ENCODE measurements at regions not wholly inside any gene's neighbourhood (a gene's known extent, or its start where the extent isn't known, plus 50 kb on each side); places are given as distances from the start of the nearest gene placed in this dataset.

DNA sequence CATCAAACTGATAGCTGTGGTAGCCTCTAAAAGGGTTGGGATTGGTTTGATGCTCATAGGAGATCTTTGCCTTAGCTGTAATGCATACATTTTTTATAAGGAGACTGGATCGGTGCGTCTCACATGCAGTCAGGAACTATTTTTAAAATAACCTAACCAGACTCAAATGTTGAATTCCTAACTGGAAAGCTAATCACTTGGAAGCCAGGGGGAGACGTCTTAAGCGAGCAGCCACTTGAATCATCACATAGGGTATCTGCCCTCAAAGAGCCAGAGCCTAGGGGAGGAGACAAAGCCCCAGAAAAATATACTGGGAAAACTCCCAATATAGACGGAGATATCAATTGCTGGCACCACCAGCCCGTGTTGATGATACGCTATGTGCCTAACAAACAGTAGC is 61.7 kb upstream of the PUM1 start:
- peak; percentile 27 to 61 (median 35) for DNase-seq

DNA sequence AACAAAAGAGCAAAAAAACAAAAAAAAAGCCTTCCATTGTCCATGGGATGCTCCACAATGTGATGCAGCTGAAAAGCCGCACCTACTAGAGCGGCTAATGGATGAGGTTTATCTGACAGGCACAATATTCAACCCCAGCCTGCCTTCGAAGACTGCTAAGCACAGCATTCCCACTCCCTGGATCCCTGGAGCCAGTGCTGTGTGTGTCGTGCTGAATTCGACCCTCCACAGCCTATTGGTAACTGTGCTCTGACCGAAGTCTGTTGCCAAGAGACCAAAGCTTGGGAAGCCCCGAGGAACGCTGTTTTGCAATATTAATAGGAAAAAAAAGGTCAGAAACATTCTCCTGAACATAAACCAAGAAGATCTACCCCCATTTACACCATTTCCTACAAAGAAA is 57.2 kb upstream of the PUM1 start:
- DNase-seq: peak in 1 of 3 donors; percentile 41

DNA sequence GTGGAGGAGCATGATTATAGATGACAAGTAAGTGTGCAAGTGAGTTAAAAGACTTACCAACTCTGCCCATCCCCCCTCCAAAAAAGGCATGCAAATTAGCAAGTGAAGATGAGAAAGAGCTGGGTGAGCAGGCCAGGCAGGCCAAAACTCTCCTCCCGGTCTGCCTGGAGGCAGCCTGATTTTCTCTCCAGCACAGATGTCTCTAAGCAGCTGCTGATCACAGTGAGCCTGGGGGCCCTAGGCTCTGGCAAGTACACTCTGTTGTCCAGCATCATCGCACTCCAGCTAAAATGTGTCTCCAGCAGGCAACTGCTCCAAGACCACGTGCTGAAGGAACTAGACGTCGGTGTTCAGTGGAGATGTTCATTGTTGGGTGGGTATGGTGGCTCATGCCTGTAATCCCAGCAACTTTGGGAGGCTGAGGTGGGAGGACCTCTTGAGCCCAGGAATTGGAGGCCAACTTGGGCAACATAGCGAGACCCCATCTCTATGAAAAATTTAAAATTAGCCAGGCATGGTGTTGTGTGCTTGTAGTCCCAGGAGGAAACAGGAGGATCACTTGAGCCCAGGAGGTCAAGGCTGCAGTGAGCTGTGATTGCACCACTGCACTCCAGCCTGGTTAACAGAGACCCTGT is 56.7 kb upstream of the PUM1 start:
- DNase-seq: peak in 1 of 3 donors; percentile 67

DNA sequence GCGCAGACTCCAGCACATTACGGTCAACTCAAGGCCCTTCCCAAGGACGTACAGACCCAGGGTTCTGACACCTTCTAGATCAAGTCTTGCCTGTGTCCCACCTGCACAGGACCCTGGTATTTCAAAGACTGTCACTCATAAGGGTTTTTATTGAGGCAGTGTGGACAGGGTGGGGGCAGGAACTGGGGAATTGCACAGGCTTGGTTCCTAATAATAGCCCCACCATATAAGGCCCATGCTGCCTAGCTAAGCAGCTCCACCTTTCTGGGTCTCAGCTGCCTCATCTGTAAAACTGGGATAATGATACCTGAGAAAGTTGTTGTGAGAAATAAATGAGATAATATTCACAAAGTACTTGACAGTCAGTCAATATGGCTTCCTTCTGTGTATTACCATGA is 55.3 kb upstream of the PUM1 start:
- no peak for DNase-seq

- DNase-seq: no peak
These were observed 50.5 kb upstream of the PUM1 start for GRCh38 chr1:31116022-31116421.
